CD4-positive, alpha-beta T cell treated with Interleukin-15 for 4 hours (primary cell): ENCODE measurements at regions not wholly inside any gene's neighbourhood (a gene's known extent, or its start where the extent isn't known, plus 50 kb on each side); places are given as distances from the start of the nearest gene placed in this dataset.

Source experiments
- DNase-seq: peaks from one replicate; pipeline ENCODE4 v3.0.0-alpha.2; 2020; ENCODE audit warnings: low spot score

GRCh38 chr10:121099592-121099991 is 248.4 kb downstream of the WDR11 start:
- DNase-seq = no peak

- no peak for DNase-seq
These were observed 250.4 kb downstream of the WDR11 start for GRCh38 chr10:121101561-121101960.

GRCh38 chr10:121102706-121103105 is 251.5 kb downstream of the WDR11 start:
- DNase-seq = no peak

- no peak for DNase-seq
These were observed 253.4 kb downstream of the WDR11 start for GRCh38 chr10:121104476-121105111.

- no peak for DNase-seq
These were observed 255.4 kb downstream of the WDR11 start for GRCh38 chr10:121106611-121107010.

- DNase-seq = no peak
These were observed 256.9 kb downstream of the WDR11 start for GRCh38 chr10:121108051-121108450.

GRCh38 chr10:121110369-121110768 is 259.2 kb downstream of the WDR11 start:
- DNase-seq = no peak

- no peak for DNase-seq
These were observed 261.0 kb downstream of the WDR11 start for GRCh38 chr10:121112136-121112535.

- no peak for DNase-seq
These were observed 261.6 kb downstream of the WDR11 start for GRCh38 chr10:121112579-121113384.

GRCh38 chr10:121113385-121113696 is 262.2 kb downstream of the WDR11 start:
- DNase-seq = no peak

GRCh38 chr10:121113911-121114310 is 262.7 kb downstream of the WDR11 start:
- DNase-seq = no peak

GRCh38 chr10:121115154-121115553 is 264.0 kb downstream of the WDR11 start:
- no peak for DNase-seq

GRCh38 chr10:121121462-121121861 is 270.3 kb downstream of the WDR11 start:
- DNase-seq = no peak

GRCh38 chr10:121127151-121127906 is 276.2 kb downstream of the WDR11 start:
- DNase-seq = no peak

- no peak for DNase-seq
These were observed 277.0 kb downstream of the WDR11 start for GRCh38 chr10:121128164-121128563.

- no peak for DNase-seq
These were observed 278.1 kb downstream of the WDR11 start for GRCh38 chr10:121129266-121129665.

GRCh38 chr10:121130382-121130781 is 279.2 kb downstream of the WDR11 start:
- no peak for DNase-seq

GRCh38 chr10:121131014-121131413 is 279.9 kb downstream of the WDR11 start:
- no peak for DNase-seq

GRCh38 chr10:121131426-121132265 is 280.5 kb downstream of the WDR11 start:
- no peak for DNase-seq

GRCh38 chr10:121132273-121132672 is 281.1 kb downstream of the WDR11 start:
- DNase-seq = no peak

- DNase-seq = no peak
These were observed 282.7 kb downstream of the WDR11 start for GRCh38 chr10:121133901-121134300.

- DNase-seq = no peak
These were observed 283.5 kb downstream of the WDR11 start for GRCh38 chr10:121134711-121135110.
